Kidney (tissue), 13 donors: ENCODE measurements at regions not wholly inside any gene's neighbourhood (a gene's known extent, or its start where the extent isn't known, plus 50 kb on each side); places are given as distances from the start of the nearest gene placed in this dataset.

Source experiments
- DNase-seq, 5 donors: peaks; one replicate each; pipeline ENCODE4 v3.0.0-alpha.2; 2013 to 2020
- FAIRE-seq: peaks from 2 replicates; lab custom pipeline; 2012; peaks lifted over from hg19 to GRCh38; lab: Jason Lieb, UNC
- H3K27ac ChIP-seq, 2 donors: one replicate each; pipeline ENCODE4 v1.7.0; 2013; ENCODE audit warnings: low read depth in 2 of 2, low read length in 2 of 2, inconsistent platforms in 1 of 2
- H3K27me3 ChIP-seq: one replicate; pipeline ENCODE4 v1.7.1; 2013; ENCODE audit warnings: low read length, inconsistent platforms; ENCODE audit not compliant: control insufficient read depth, insufficient read depth
- H3K36me3 ChIP-seq, 3 donors: one replicate each; pipeline versions ENCODE4 v1.7.0 to v1.7.1; 2013; ENCODE audit warnings: low read length in 3 of 3, control low read depth in 1 of 3, inconsistent platforms in 1 of 3; ENCODE audit not compliant: insufficient read depth in 3 of 3, control insufficient read depth in 2 of 3
- H3K4me1 ChIP-seq, 3 donors: one replicate each; pipeline versions ENCODE4 v1.7.0 to v1.7.1; 2013; ENCODE audit warnings: low read length in 3 of 3, inconsistent platforms in 1 of 3, low read depth in 1 of 3; ENCODE audit not compliant: control insufficient read depth in 2 of 3, insufficient read depth in 2 of 3
- H3K4me3 ChIP-seq, 3 donors: one replicate each; pipeline versions ENCODE4 v1.7.0 to v1.8.1; 2013; ENCODE audit warnings: low read length in 3 of 3, control low read depth in 1 of 3, inconsistent platforms in 1 of 3
- H3K9ac ChIP-seq, 3 donors: one replicate each; pipeline versions ENCODE4 v1.7.0 to v1.7.1; 2013; ENCODE audit warnings: low read length in 3 of 3, control low read depth in 1 of 3, inconsistent platforms in 1 of 3
- H3K9me3 ChIP-seq, 3 donors: one replicate each; pipeline versions ENCODE4 v1.7.0 to v1.7.1; 2013; ENCODE audit warnings: low read length in 3 of 3, control low read depth in 1 of 3, inconsistent platforms in 1 of 3; ENCODE audit not compliant: control insufficient read depth in 2 of 3, insufficient read depth in 1 of 3
- CTCF ChIP-seq: IDR thresholded peaks from 3 replicates; pipeline ENCODE4 v1.5.1; 2012; ENCODE audit warnings: mild to moderate bottlenecking, moderate library complexity, borderline replicate concordance; ENCODE audit not compliant: insufficient read depth; ENCODE audit errors: extremely low read depth
- intact Hi-C: fragments of 100-400 bp; cut with DNase I; formaldehyde crosslinking; loops from one replicate; pipeline ENCODE4 v1.11.1; 2022
- donor health status: control.
- donor health status: control.
- donor health status: control.
- donor health status: control.
- donor health status: control.
- donor health status: DM: yes; HTN: yes; CAD: no.
- donor health status: Normal renal cell carcinoma (clear cell type).

GRCh38 chr10:33552290-33552689, 217.8 kb upstream of the NRP1 start:
- no peaks in the 10 kb centered on the region for H3K27me3 ChIP-seq
- TF ChIP-seq CTCF = no peak
- FAIRE-seq = no peak

GRCh38 chr10:33550811-33551210, 216.3 kb upstream of the NRP1 start:
- FAIRE-seq (no peak), DNase-seq (no peak)
- Histone ChIP-seq H3K27me3 (no peaks in the 10 kb centered on the region), H3K4me3 (no peak overlapping the region), H3K36me3 (no peaks in the 10 kb centered on the region), H3K9me3 (no peaks in the 10 kb centered on the region), H3K27ac (no peak overlapping the region), H3K4me1 (no peaks in the 10 kb centered on the region), H3K9ac (no peak overlapping the region)
- intact Hi-C loops = no loop called here
- TF ChIP-seq CTCF = no peak

More at GRCh38 chr10:33552290-33552689, 217.8 kb upstream of the NRP1 start:
- no peak for DNase-seq
- no peaks in the 10 kb centered on the region for H3K36me3 ChIP-seq
- H3K4me1 ChIP-seq = no peaks in the 10 kb centered on the region
- H3K4me3 ChIP-seq = no peak overlapping the region
- H3K27ac ChIP-seq = no peak overlapping the region
- H3K9ac ChIP-seq = no peak overlapping the region
- intact Hi-C loops = no loop called here
- no peaks in the 10 kb centered on the region for H3K9me3 ChIP-seq

GRCh38 chr10:33547976-33548375, 213.5 kb upstream of the NRP1 start:
- no peak for TF ChIP-seq CTCF
- Histone ChIP-seq H3K36me3 (no peaks in the 10 kb centered on the region), H3K27ac (no peak overlapping the region), H3K4me1 (no peaks in the 10 kb centered on the region), H3K27me3 (no peaks in the 10 kb centered on the region), H3K9me3 (peaks cover 0 to 3% (median 0%) of the 10 kb centered on the region in 3 donors), H3K4me3 (no peak overlapping the region), H3K9ac (no peak overlapping the region)
- no peak for DNase-seq
- FAIRE-seq = no peak
- intact Hi-C loops = no loop called here

GRCh38 chr10:33546031-33546430, 211.6 kb upstream of the NRP1 start:
- Histone ChIP-seq H3K4me3 (no peak overlapping the region), H3K27me3 (no peaks in the 10 kb centered on the region), H3K9ac (no peak overlapping the region), H3K4me1 (no peaks in the 10 kb centered on the region), H3K9me3 (peaks cover 0 to 3% (median 0%) of the 10 kb centered on the region in 3 donors), H3K36me3 (no peaks in the 10 kb centered on the region), H3K27ac (no peak overlapping the region)
- DNase-seq (no peak), FAIRE-seq (no peak)
- intact Hi-C loops = no loop called here
- no peak for TF ChIP-seq CTCF
